KMS-11 (cell line): ENCODE measurements at regions not wholly inside any gene's neighbourhood (a gene's known extent, or its start where the extent isn't known, plus 50 kb on each side); places are given as distances from the start of the nearest gene placed in this dataset.

ENCODE experiments used
- H2AFZ ChIP-seq: fragments of 200-600 bp; sonication (generic); 2 replicates; pipeline ENCODE4 v1.6.1; 2016; ENCODE audit warnings: antibody characterized with exemption, mixed run types, low read depth
- H3K27ac ChIP-seq: fragments of 200-600 bp; sonication (generic); 2 replicates; pipeline ENCODE4 v1.6.1; 2016; ENCODE audit warnings: mild to moderate bottlenecking, mixed run types
- H3K27me3 ChIP-seq: fragments of 200-600 bp; sonication (generic); 2 replicates; pipeline ENCODE4 v1.6.1; 2017; ENCODE audit warnings: mild to moderate bottlenecking, low read depth, mixed run types, moderate library complexity; ENCODE audit not compliant: insufficient read depth
- H3K36me3 ChIP-seq: fragments of 200-600 bp; sonication (generic); 2 replicates; pipeline ENCODE4 v1.6.1; 2017; ENCODE audit warnings: mild to moderate bottlenecking, mixed run types; ENCODE audit not compliant: insufficient read depth
- H3K4me1 ChIP-seq: fragments of 200-600 bp; sonication (generic); 2 replicates; pipeline ENCODE4 v1.6.1; 2016; ENCODE audit warnings: mild to moderate bottlenecking, low read depth, mixed run types; ENCODE audit not compliant: poor library complexity, severe bottlenecking
- H3K4me2 ChIP-seq: fragments of 200-600 bp; sonication (generic); 2 replicates; pipeline ENCODE4 v1.7.0; 2016; ENCODE audit warnings: mild to moderate bottlenecking, mixed run types
- H3K4me3 ChIP-seq: fragments of 200-600 bp; sonication (generic); IDR thresholded peaks from 2 replicates; pipeline ENCODE4 v1.6.1; 2017; ENCODE audit warnings: low read depth, low read length, mixed read lengths; ENCODE audit not compliant: insufficient read depth
- H3K79me2 ChIP-seq: fragments of 200-600 bp; sonication (generic); 2 replicates; pipeline ENCODE4 v1.6.1; 2016; ENCODE audit warnings: low read depth, mixed run types; ENCODE audit not compliant: insufficient read depth
- H3K9ac ChIP-seq: fragments of 200-600 bp; sonication (generic); 2 replicates; pipeline ENCODE4 v1.6.1; 2016; ENCODE audit warnings: mild to moderate bottlenecking, mixed run types
- H4K20me1 ChIP-seq: fragments of 200-600 bp; sonication (generic); 2 replicates; pipeline ENCODE4 v1.6.1; 2016; ENCODE audit warnings: mild to moderate bottlenecking, mixed run types; ENCODE audit not compliant: insufficient read depth
- CTCF ChIP-seq: fragments of 200-600 bp; sonication (generic); conservative IDR thresholded peaks from 2 replicates; pipeline ENCODE4 v1.6.1; 2017; ENCODE audit warnings: low read depth, mild to moderate bottlenecking, antibody characterized with exemption, low read length, moderate library complexity, mixed read lengths

GRCh38 chr6:21955951-21956350 is 340.9 kb downstream of the PRL start:
- no peak overlapping the region for H2AFZ ChIP-seq
- H3K27me3 ChIP-seq, result no peaks in the 10 kb centered on the region
- no peaks in the 10 kb centered on the region for H3K36me3 ChIP-seq
- no peaks in the 10 kb centered on the region for H3K79me2 ChIP-seq
- H4K20me1 ChIP-seq, result no peaks in the 10 kb centered on the region
- no peak overlapping the region for H3K27ac ChIP-seq
- no peak overlapping the region for H3K4me2 ChIP-seq
- no peaks in the 10 kb centered on the region for H3K4me1 ChIP-seq
- TF ChIP-seq CTCF, result no peak
- no peak overlapping the region for H3K9ac ChIP-seq
- H3K4me3 ChIP-seq, result no peak overlapping the region

GRCh38 chr6:21958428-21958827 is 338.4 kb downstream of the PRL start:
- H3K27ac ChIP-seq, result no peak overlapping the region

GRCh38 chr6:21961226-21961625 is 335.6 kb downstream of the PRL start:
- Histone ChIP-seq H3K79me2 (no peaks in the 10 kb centered on the region), H3K9ac (no peak overlapping the region), H3K4me1 (no peaks in the 10 kb centered on the region), H3K27me3 (no peaks in the 10 kb centered on the region), H3K36me3 (no peaks in the 10 kb centered on the region), H3K4me3 (no peak overlapping the region), H3K27ac (no peak overlapping the region), H2AFZ (no peak overlapping the region), H4K20me1 (no peaks in the 10 kb centered on the region), H3K4me2 (no peak overlapping the region)
- TF ChIP-seq CTCF, result no peak

More at GRCh38 chr6:21958428-21958827, 338.4 kb downstream of the PRL start:
- no peak for TF ChIP-seq CTCF
- Histone ChIP-seq H4K20me1 (no peaks in the 10 kb centered on the region), H2AFZ (no peak overlapping the region), H3K27me3 (no peaks in the 10 kb centered on the region), H3K36me3 (no peaks in the 10 kb centered on the region), H3K4me2 (no peak overlapping the region), H3K79me2 (no peaks in the 10 kb centered on the region), H3K9ac (no peak overlapping the region), H3K4me1 (no peaks in the 10 kb centered on the region), H3K4me3 (no peak overlapping the region)

- Histone ChIP-seq H3K9ac (no peak overlapping the region), H3K4me1 (no peaks in the 10 kb centered on the region), H3K36me3 (no peaks in the 10 kb centered on the region), H3K4me3 (no peak overlapping the region), H3K27me3 (no peaks in the 10 kb centered on the region), H4K20me1 (no peaks in the 10 kb centered on the region), H3K4me2 (no peak overlapping the region), H2AFZ (no peak overlapping the region), H3K79me2 (no peaks in the 10 kb centered on the region), H3K27ac (no peak overlapping the region)
- TF ChIP-seq CTCF, result no peak
Measured at GRCh38 chr6:21965016-21965415, 331.8 kb downstream of the PRL start.
